ENCODE measurements at regions not wholly inside any gene's neighbourhood (a gene's known extent, or its start where the extent isn't known, plus 50 kb on each side); places are given as distances from the start of the nearest gene placed in this dataset.

DNA sequence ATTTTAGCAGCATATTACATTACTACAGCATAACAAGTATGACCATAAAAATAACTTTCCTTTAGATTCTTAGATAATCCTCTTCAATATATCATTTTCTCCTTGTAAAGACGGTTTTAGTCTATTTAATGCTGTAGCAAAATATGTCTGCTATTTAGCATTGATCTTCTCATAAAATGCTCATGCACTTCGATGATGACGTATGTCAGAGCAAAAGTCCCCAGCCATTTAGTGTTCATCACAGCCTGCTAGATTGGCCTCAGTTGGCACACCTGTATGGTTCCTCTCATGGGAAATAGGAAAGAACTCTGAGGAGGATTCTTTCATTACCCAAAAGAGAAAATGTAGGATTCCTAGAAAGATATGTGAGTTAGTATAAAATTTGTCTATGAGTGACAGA lies 232.2 kb downstream of the MAP2K6 start:
- TF ChIP-seq, protein P1, sequence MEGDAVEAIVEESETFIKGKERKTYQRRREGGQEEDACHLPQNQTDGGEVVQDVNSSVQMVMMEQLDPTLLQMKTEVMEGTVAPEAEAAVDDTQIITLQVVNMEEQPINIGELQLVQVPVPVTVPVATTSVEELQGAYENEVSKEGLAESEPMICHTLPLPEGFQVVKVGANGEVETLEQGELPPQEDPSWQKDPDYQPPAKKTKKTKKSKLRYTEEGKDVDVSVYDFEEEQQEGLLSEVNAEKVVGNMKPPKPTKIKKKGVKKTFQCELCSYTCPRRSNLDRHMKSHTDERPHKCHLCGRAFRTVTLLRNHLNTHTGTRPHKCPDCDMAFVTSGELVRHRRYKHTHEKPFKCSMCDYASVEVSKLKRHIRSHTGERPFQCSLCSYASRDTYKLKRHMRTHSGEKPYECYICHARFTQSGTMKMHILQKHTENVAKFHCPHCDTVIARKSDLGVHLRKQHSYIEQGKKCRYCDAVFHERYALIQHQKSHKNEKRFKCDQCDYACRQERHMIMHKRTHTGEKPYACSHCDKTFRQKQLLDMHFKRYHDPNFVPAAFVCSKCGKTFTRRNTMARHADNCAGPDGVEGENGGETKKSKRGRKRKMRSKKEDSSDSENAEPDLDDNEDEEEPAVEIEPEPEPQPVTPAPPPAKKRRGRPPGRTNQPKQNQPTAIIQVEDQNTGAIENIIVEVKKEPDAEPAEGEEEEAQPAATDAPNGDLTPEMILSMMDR (IDR thresholded peaks at IDR 0.05 in 4 of 5, conservative IDR thresholded peaks at IDR 0.05 in 1 of 5): no peak
- TF ChIP-seq POLR2A (IDR thresholded peaks at IDR 0.05): no peak
